Right lobe of liver (tissue), 6 donors: ENCODE measurements at regions not wholly inside any gene's neighbourhood (a gene's known extent, or its start where the extent isn't known, plus 50 kb on each side); places are given as distances from the start of the nearest gene placed in this dataset.

Experiments
- ATAC-seq, 4 donors: fragments of 200-7000 bp; cut with Tn5 transposase; one replicate each; pipeline ENCODE4 v1.9.1; 2020; ENCODE audit warnings: mild to moderate bottlenecking in 4 of 4, moderate library complexity in 4 of 4
- DNase-seq, 3 donors: peaks; one replicate each; pipeline ENCODE4 v3.0.0-alpha.2; 2020
- H3K27ac ChIP-seq, 3 donors: fragments of 200-600 bp; one replicate each; pipeline ENCODE4 v1.8.0; 2022
- H3K27me3 ChIP-seq, 2 donors: fragments of 200-600 bp; one replicate each; pipeline ENCODE4 v1.8.0; 2022
- H3K36me3 ChIP-seq, 4 donors: fragments of 200-600 bp; sonication (generic) in 1 of 4; one replicate each; pipeline versions ENCODE4 v1.5.1 to v1.8.0; 2017 to 2022; ENCODE audit warnings: control low read depth in 1 of 4
- H3K4me1 ChIP-seq, 4 donors: fragments of 200-600 bp; sonication (generic) in 1 of 4; one replicate each; pipeline versions ENCODE4 v1.5.1 to v1.8.0; 2017 to 2022; ENCODE audit warnings: control low read depth in 1 of 4
- H3K4me3 ChIP-seq, 3 donors: fragments of 200-600 bp; one replicate each; pipeline ENCODE4 v1.8.0; 2022
- H3K9me3 ChIP-seq, 4 donors: fragments of 200-600 bp; sonication (generic) in 1 of 4; one replicate each; pipeline versions ENCODE4 v1.5.1 to v1.8.0; 2017 to 2022; ENCODE audit warnings: control low read depth in 1 of 4
- CTCF ChIP-seq, 4 donors: fragments of 200-600 bp in 3 of 4; fragments of 450-650 bp in 1 of 4; IDR thresholded peaks; one replicate each; pipeline versions ENCODE4 v1.5.1 to v1.8.0; 2016 to 2022; ENCODE audit warnings: antibody characterized with exemption in 4 of 4, mild to moderate bottlenecking in 2 of 4
- POLR2A ChIP-seq: fragments of 450-650 bp; IDR thresholded peaks from one replicate; pipeline ENCODE4 v1.6.1; 2017; ENCODE audit warnings: antibody characterized with exemption, mild to moderate bottlenecking
- WGBS: methylation state at CpG from one replicate; pipeline ENCODE4 v1.1.6; 2018; ENCODE audit warnings: low coverage, low lambda C conversion rate; ENCODE audit not compliant: insufficient coverage; ENCODE audit errors: missing lambda C conversion rate; 5-methylcytosine and 5-hydroxymethylcytosine counted together
- intact Hi-C, 2 donors: fragments of 100-400 bp; cut with DNase I; formaldehyde crosslinking; loops; one replicate each; pipeline versions ENCODE4 v1.11.2 to v1.14.1; 2022
- donor health status: DM: no; HTN: yes; CAD: no.
- donor health status: DM: no; HTN: no; CAD: no.
- donor health status: DM: no; HTN: no; CAD: no.
- donor health status: DM: no; HTN: yes; CAD: no.
- donor health status: DM: no; HTN: yes; CAD: no.

GRCh38 chr1:114342376-114342775 is 168.6 kb downstream of the TRIM33 start:
- intact Hi-C loops, result loop anchor here (10.0 kb wide), 3 partner anchors 62 to 222 kb away; no protein-coding TSS in a partner anchor
- 53% methylated on average over 3 of the region's 3 CpGs for WGBS

GRCh38 chr1:114341856-114342255 is 169.1 kb downstream of the TRIM33 start:
- peaks cover 0 to 7% (median 0%) of the 10 kb centered on the region in 4 donors for H3K4me1 ChIP-seq
- DNase-seq, result no peak
- no peak overlapping the region for H3K4me3 ChIP-seq
- intact Hi-C loops, result loop anchor here (10.0 kb wide), 3 partner anchors 63 to 223 kb away; no protein-coding TSS in a partner anchor
- no peak overlapping the region for H3K27ac ChIP-seq
- TF ChIP-seq POLR2A, result no peak
- TF ChIP-seq CTCF (IDR thresholded peaks at IDR 0.05), result no peak
- no peak for ATAC-seq
- H3K9me3 ChIP-seq, result no peaks in the 10 kb centered on the region
- no peaks in the 10 kb centered on the region for H3K27me3 ChIP-seq
- H3K36me3 ChIP-seq, result no peaks in the 10 kb centered on the region
- 10% methylated on average over 6 of the region's 6 CpGs for WGBS

More at GRCh38 chr1:114342376-114342775, 168.6 kb downstream of the TRIM33 start:
- ATAC-seq (peak in 1 of 4 donors; percentile 4), DNase-seq (no peak)
- Histone ChIP-seq H3K4me1 (peaks cover 0 to 7% (median 0%) of the 10 kb centered on the region in 4 donors), H3K27ac (no peak overlapping the region), H3K27me3 (no peaks in the 10 kb centered on the region), H3K4me3 (no peak overlapping the region), H3K36me3 (no peaks in the 10 kb centered on the region), H3K9me3 (no peaks in the 10 kb centered on the region)
- no peak for TF ChIP-seq POLR2A
- TF ChIP-seq CTCF (IDR thresholded peaks at IDR 0.05), result no peak

- WGBS, result 33% methylated on average over 2 of the region's 3 CpGs
- intact Hi-C loops, result loop anchor here (10.0 kb wide), 3 partner anchors 64 to 224 kb away; no protein-coding TSS in a partner anchor
- DNase-seq (no peak), ATAC-seq (peak in 2 of 4 donors; percentile 7 to 32)
- no peaks in the 10 kb centered on the region for H3K9me3 ChIP-seq
- H3K4me1 ChIP-seq, result peaks cover 0 to 4% (median 0%) of the 10 kb centered on the region in 4 donors
- no peaks in the 10 kb centered on the region for H3K27me3 ChIP-seq
- TF ChIP-seq CTCF (IDR thresholded peaks at IDR 0.05) (no peak), POLR2A (no peak)
- H3K36me3 ChIP-seq, result no peaks in the 10 kb centered on the region
- no peak overlapping the region for H3K27ac ChIP-seq
- no peak overlapping the region for H3K4me3 ChIP-seq
Measured at GRCh38 chr1:114341299-114341698, 169.7 kb downstream of the TRIM33 start.

GRCh38 chr1:114340892-114341291 is 170.1 kb downstream of the TRIM33 start:
- 67% methylated on average over 1 of the region's 1 CpG for WGBS
- DNase-seq (no peak), ATAC-seq (no peak)
- no peak overlapping the region for H3K4me3 ChIP-seq
- intact Hi-C loops, result loop anchor here (10.0 kb wide), 3 partner anchors 64 to 224 kb away; no protein-coding TSS in a partner anchor
- H3K4me1 ChIP-seq, result peaks cover 0 to under 1% (median 0%) of the 10 kb centered on the region in 4 donors
- no peaks in the 10 kb centered on the region for H3K27me3 ChIP-seq
- TF ChIP-seq CTCF (IDR thresholded peaks at IDR 0.05) (no peak), POLR2A (no peak)
- H3K9me3 ChIP-seq, result no peaks in the 10 kb centered on the region
- H3K27ac ChIP-seq, result no peak overlapping the region
- H3K36me3 ChIP-seq, result no peaks in the 10 kb centered on the region
